ENCODE measurements at regions not wholly inside any gene's neighbourhood (a gene's known extent, or its start where the extent isn't known, plus 50 kb on each side); places are given as distances from the start of the nearest gene placed in this dataset.

GRCh38 chr12:124094733-124095132, 121.7 kb downstream of the ZNF664 start:
- DNase-seq (ENCODE audit: insufficient read length, low spot score) = no peak
- FAIRE-seq = no peak

GRCh38 chr12:124096109-124096508, 123.1 kb downstream of the ZNF664 start:
- FAIRE-seq (no peak), DNase-seq (ENCODE audit: insufficient read length, low spot score) (no peak)

DNA sequence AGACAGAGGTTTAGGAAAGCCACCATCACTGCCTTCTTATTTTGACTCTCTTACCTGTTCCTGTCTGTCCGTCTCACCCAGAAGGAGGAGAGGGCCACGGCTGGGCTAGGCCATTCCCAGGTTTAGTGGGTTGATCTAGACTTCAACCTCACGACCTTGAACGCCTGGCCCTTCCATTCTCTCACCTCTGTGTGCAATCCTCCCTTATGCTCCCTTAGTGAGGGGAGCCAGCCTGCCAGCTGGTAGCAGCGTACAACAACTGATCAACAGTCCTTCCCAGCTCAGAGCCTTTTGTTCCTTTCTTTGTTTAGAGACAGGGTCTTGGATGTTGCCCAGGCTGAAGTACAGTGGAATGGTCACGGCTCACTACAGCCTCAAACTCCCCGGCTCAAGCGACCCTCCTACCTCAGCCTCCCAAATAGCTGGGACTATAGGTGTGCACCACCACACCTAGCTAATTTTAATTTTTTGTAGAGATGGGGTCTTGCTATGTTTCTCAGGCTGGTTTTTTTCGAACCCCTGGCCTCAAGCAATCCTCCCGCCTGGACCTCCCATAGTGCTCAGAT, 123.9 kb downstream of the ZNF664 start:
- no peak for DNase-seq (ENCODE audit: insufficient read length, low spot score)
- no peak for FAIRE-seq

DNA sequence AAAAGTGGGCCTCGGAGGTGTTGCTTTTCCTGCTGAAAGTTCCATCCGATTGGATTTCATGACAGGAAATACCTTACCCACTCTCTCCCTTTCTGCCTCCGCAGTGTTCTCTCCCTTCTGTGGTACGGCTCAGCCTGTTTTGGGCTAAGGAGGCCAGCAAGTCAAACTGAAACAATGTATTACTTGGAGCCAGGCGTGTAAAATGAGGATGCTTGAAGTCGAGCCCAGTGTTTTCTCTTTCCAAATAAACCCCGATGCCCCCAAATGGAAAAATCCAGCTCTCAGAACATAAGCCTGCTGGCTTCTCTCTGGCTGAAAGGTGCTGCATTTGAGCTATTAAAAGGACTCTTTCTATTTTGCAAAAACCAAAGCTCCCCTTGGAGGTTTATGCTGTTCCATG, 124.7 kb downstream of the ZNF664 start:
- no peak for FAIRE-seq
- no peak for DNase-seq (ENCODE audit: insufficient read length, low spot score)

GRCh38 chr12:124098101-124098757, 125.2 kb downstream of the ZNF664 start:
- no peak for FAIRE-seq

GRCh38 chr12:124098887-124099286, 125.9 kb downstream of the ZNF664 start:
- no peak for DNase-seq (ENCODE audit: insufficient read length, low spot score)
- FAIRE-seq = no peak

More at GRCh38 chr12:124098101-124098757, 125.2 kb downstream of the ZNF664 start:
- DNase-seq (ENCODE audit: insufficient read length, low spot score) = no peak

GRCh38 chr12:124099661-124100060, 126.6 kb downstream of the ZNF664 start:
- FAIRE-seq (no peak), DNase-seq (ENCODE audit: insufficient read length, low spot score) (no peak)

DNA sequence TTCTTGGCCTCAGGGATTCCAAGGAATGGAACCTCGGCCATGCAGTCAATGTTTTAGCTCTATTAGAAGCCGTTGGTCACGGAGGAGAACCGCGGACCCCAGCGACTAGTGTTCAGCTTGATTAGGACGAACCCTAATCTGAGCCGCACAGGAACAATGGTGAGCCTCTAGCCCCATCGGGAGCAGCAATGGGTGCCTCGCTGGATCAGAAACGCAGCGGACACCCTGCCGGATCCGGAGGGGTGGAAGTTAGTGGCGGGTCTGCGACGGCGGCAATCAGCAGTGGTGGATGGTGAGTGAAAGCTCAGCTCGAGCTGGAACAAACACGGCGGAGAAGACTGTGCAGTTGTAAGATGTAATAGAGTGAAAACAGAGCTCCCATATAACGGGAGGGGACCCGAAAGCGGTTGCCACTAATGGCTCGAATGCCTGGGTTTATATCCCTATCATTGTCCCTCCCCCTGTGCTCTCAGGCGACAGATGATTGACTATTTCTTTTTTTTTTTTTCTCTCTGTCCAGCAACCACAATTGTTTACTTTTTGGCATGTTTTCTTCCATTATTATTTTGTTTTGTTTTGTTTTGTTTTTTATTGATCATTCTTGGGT, 127.7 kb downstream of the ZNF664 start:
- DNase-seq (ENCODE audit: insufficient read length, low spot score) (no peak), FAIRE-seq (no peak)

GRCh38 chr12:124105546-124105945, 132.5 kb downstream of the ZNF664 start:
- FAIRE-seq (no peak), DNase-seq (ENCODE audit: insufficient read length, low spot score) (no peak)

DNA sequence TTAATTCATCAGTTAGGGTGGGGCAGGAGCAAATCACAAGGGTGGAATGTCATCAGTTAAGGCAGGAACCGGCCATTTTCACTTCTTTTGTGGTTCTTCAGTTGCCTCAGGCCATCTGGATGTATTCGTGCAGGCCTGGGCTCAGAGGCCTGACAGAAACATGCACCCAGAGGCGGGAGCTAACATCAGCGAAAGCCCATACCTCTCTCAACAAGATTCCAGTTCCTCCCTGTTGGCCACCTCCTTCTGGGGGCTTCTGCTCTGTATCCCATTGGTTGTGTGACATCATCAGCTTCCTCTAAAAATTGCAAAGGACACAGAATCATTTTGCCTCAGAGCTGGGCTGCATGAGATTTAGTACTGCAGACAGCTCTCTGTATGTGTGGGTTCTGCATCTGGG, 134.3 kb downstream of the ZNF664 start:
- FAIRE-seq (no peak), DNase-seq (ENCODE audit: insufficient read length, low spot score) (no peak)

DNA sequence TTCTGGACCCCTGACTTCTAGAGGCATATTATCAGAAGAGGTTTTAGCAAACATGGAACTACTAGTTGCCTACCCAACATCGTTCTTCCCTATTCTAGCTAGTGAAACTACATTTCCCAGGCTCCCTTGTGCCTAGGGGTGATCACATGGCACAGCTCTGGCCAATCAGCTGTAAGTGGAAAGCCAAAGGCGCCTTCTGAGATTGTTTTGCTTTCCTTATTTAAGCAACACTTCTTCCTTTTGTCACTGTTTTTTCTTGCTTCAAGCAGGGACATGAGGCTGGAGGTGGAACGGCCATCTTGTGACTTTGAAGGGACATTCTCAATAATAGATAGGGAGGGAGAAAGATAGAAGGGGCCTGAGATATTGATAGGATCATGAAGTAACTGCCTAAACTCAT, 136.7 kb downstream of the ZNF664 start:
- no peak for FAIRE-seq
- DNase-seq (ENCODE audit: insufficient read length, low spot score) = peak; percentile 63

DNA sequence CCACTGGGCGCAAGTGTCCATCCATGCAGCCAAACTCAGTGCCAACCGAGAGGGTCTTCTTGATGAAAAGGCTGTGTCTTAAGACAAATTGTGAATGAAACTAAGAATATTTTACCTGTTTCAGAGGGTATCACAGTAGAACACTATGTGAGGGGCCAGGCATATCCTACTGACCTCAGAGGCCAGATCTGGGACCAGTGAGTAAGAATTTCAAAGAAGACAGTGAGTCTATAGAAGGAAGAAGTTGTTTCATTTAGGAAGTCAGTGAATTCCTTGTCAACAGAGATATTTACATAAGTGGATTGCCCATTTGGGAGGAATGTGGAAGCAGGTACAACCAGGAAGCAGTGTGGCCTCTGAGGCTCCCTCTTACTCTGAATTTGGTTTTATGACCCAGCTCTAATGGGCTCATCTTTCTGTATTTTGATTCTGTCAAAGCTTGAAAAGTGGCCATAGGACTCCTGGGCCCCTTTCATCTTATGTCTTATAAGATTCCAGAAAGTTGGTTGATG, 137.4 kb downstream of the ZNF664 start:
- no peak for DNase-seq (ENCODE audit: insufficient read length, low spot score)
- no peak for FAIRE-seq

DNA sequence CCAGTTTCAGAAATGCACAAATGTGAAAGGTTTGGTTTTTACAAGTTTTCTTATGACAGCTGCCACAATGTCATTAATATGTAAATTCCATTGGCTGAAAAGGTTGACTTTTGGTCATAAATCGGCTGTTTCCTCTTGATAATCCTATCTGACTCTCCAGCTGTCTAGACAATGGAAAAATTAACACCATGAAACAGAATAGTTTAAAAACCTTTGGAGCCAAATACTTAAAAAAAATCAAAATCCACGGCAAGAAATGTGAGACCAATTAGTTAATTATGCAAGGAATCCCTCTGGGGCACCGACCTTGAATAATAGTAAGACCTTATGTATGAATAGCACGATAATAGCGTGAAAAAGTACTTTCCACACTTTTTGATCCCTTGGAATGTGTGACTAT, 138.0 kb downstream of the ZNF664 start:
- FAIRE-seq = no peak
- DNase-seq (ENCODE audit: insufficient read length, low spot score) = no peak

- DNase-seq (ENCODE audit: insufficient read length, low spot score) = no peak
- FAIRE-seq = no peak
Observed at GRCh38 chr12:124114316-124114715, 141.3 kb downstream of the ZNF664 start.

GRCh38 chr12:124115496-124115895, 142.5 kb downstream of the ZNF664 start:
- DNase-seq (ENCODE audit: insufficient read length, low spot score) (no peak), FAIRE-seq (no peak)

- no peak for DNase-seq (ENCODE audit: insufficient read length, low spot score)
- FAIRE-seq = no peak
Observed at GRCh38 chr12:124115976-124116690, 143.1 kb downstream of the ZNF664 start.

- FAIRE-seq = no peak
- no peak for DNase-seq (ENCODE audit: insufficient read length, low spot score)
Observed at GRCh38 chr12:124120739-124121138, 147.7 kb downstream of the ZNF664 start.

- FAIRE-seq (no peak), DNase-seq (ENCODE audit: insufficient read length, low spot score) (no peak)
Observed at GRCh38 chr12:124122722-124123121, 149.7 kb downstream of the ZNF664 start.

- FAIRE-seq = no peak
- DNase-seq (ENCODE audit: insufficient read length, low spot score) = no peak
Observed at GRCh38 chr12:124123296-124124000, 150.4 kb downstream of the ZNF664 start.

- peak; percentile 76 for DNase-seq (ENCODE audit: insufficient read length, low spot score)
- FAIRE-seq = no peak
Observed at GRCh38 chr12:124125203-124125871, 152.3 kb downstream of the ZNF664 start.
